Umbilical cord (tissue), 1 donor: ENCODE measurements at regions not wholly inside any gene's neighbourhood (a gene's known extent, or its start where the extent isn't known, plus 50 kb on each side); places are given as distances from the start of the nearest gene placed in this dataset.

Source experiments
- DNase-seq: peaks from one replicate; pipeline ENCODE4 v3.0.0-alpha.2; 2015; ENCODE audit warnings: low spot score

DNA sequence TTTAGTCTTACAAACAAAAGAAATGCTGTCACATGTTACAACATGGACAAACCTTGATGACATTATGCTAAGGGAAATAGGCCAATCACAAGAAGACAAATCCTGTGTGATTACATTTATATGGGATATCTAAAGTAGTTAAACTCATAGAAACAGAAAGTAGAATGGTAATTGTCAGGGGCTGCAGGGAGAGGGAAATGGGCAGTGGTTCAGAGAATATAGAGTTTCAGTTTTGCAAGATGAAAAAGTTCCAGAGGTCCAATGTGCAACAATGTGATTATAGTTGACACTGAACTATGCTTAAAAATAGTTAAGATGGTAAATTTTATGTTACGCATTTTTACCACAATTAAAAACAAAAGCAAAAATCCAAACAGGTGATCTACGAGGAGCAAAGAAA is 265.5 kb downstream of the NDUFS4 start:
- DNase-seq = no peak

DNA sequence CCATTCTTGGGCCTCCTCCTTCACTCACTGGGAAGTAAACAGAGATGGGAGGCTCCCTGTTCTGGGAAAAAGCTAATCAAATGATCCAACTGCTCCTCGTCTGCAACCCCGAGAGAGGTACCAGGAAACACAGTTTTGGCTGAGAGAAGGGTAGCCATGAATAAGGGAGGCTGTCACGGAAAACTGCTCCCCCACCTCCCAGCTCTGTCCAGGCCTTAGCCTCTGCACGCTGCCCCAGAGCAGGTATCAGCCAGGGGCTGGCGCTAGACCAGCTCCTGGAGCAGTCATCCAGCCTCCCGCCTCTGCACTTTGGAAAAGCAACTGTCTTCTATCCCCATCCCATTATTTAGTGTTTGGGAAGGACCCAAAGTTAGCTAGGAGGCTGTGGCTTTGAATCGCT is 266.1 kb downstream of the NDUFS4 start:
- no peak for DNase-seq

DNA sequence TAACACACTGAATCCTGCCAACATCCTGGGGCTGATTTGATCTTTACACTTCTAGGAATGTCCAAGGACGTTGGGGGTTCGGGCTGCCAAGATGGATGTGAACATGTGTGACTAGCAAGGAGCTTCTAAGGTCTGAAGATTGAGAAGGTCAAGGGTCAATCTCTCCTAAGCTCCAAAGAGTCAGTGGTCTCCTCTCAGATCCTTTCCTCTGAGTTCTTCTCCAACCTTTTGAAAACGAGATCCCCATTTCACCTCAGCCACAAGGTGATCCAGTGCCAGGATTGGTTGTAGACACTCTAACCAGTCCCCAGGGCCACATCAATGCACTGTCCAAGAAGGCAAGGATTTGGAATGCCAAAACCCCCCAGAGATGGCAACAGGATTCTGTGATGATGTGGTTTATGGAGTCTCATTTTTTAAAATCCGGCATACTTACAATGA is 266.8 kb downstream of the NDUFS4 start:
- no peak for DNase-seq

GRCh38 chr5:53831496-53831895 is 271.1 kb downstream of the NDUFS4 start:
- DNase-seq = no peak
